GM21515 (cell line): ENCODE measurements at regions not wholly inside any gene's neighbourhood (a gene's known extent, or its start where the extent isn't known, plus 50 kb on each side); places are given as distances from the start of the nearest gene placed in this dataset.
"Not testable (repeated sequence)": the region's sequence is repeated elsewhere in the genome, so short reads cannot be mapped to it uniquely, and the experiment has no call there.

Experiments used
- ATAC-seq: cut with Tn5 transposase; IDR thresholded peaks from one replicate; pipeline ENCODE4 v1.9.1; 2021; ENCODE audit not compliant: unreplicated experiment

DNA sequence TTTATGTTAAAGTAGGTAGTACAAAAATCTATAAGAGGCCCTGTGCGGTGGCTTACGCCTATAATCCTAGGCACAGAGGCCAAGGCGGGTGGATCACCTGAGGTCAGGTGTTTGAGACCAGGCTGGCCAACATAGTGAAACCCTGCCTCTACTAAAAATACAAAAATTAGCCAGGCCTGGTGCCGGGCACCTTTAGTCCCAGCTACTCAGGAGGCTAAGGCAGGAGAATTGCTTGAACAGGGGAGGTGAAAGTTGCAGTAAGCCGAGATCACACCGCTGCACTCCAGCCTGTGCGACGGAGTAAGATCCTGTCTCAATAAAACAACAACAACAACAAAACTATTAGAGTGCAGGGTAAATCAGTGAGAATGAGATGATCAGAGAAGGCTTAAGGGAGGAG, 634.5 kb downstream of the NR2F1-AS1 start:
- ATAC-seq = no peak

DNA sequence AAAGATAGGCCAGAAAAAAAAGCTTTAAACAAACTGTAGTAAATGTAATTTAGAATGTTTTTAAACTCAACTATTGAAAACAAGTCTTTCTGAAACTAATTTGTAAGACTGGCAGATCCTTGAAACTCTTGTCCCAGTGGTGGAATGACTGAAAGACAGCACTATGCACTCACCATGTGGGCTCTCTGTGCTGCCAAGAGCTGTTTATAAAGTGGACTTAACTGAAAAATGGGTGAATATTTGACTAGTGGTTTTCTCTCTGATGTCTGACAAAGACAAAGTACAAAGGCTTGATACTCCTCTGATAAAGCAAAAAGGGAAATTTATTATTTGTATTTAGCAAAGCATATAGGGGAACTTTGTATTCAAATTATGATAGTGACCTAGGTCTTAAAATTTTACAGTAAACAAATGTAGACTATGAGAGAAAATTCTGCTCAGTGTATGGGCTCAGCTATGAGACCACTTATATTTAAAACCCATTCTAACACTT, 635.4 kb downstream of the NR2F1-AS1 start:
- no peak for ATAC-seq

- no peak for ATAC-seq
Observed at GRCh38 chr5:92944903-92945604, 636.0 kb downstream of the NR2F1-AS1 start.

DNA sequence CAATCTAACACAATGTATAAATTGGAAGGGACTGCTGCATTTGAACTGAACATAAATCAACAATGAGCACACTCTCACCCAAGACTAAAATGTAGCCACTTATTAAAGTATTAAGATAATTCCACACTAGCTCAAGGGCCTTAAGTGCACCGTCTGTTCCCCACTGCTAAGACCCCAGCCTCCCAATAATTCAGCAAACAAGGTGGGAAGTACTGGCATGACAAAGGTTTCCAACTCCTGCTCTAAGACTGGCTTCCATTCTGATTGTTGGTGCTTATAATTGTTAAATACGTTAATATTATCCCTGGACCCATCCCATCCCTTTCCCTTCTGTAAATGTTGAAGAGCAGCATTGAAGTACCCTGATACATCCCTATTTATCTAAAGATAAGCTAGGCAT, 636.7 kb downstream of the NR2F1-AS1 start:
- no peak for ATAC-seq

- no peak for ATAC-seq
Observed at GRCh38 chr5:92942762-92943161, 638.3 kb downstream of the NR2F1-AS1 start.

DNA sequence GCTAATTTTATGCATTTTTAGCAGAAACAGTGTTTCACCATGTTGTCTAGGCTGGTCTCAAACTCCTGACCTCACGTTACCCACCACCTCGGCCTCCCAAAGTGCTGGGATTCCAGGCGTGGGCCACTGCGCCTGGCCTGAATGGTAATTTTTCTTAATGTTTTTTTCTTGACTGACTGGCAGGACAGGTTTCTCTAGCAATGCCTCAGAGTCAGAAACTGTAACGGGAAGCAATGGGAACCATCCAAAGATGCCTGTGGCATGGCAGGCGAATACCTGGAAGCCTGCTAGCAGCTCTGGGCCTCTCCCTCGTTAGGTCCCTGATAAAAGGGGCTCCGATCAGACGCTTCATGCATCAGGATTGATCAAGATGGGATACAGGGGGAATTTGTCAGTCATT, 639.2 kb downstream of the NR2F1-AS1 start:
- ATAC-seq = no peak

GRCh38 chr5:92939428-92939827, 641.6 kb downstream of the NR2F1-AS1 start:
- ATAC-seq = no peak

GRCh38 chr5:92937396-92937795, 643.6 kb downstream of the NR2F1-AS1 start:
- not testable (repeated sequence) for ATAC-seq

DNA sequence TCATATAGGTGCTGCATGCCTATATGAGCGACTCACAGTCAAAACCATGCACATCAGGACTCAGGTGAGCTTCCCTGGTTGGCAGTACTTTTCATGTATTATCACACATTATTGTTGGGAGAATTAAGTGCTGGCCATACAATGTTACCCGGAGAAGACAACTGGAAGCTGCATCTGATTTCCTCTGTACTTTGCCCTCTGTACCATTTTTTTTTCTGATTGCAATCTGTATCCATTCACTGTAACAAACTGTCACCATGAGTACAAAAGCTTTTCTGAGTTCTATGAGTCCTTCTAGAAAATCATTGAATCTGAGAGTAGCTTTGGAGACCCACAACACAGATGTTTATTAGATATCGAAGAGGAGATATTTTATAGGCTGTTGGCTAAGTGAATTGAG, 651.0 kb downstream of the NR2F1-AS1 start:
- no peak for ATAC-seq

DNA sequence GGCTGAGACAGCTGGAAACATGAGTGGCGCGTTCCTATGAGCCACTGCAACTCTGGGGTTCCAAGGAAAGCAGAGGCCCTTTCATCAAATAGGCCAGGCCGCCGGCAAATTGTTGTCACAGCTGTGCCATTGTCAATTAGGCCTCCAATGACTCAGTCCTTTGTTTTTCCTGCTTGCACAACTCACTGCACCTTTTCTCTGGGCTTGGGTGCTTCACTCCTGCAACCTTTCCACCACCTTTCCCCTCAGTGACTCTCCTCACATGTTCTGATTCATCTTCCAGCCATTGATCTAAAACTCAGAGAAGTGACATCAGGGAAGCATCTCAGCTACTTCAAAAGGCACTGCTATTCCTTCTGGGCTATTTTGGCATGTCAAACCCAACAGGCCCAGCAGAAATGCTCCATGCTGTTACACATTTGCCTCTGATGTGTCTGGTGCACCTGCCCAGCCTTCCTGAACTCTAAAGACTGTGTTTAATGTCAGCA, 653.7 kb downstream of the NR2F1-AS1 start:
- no peak for ATAC-seq

GRCh38 chr5:92923885-92924284, 657.1 kb downstream of the NR2F1-AS1 start:
- ATAC-seq = no peak

DNA sequence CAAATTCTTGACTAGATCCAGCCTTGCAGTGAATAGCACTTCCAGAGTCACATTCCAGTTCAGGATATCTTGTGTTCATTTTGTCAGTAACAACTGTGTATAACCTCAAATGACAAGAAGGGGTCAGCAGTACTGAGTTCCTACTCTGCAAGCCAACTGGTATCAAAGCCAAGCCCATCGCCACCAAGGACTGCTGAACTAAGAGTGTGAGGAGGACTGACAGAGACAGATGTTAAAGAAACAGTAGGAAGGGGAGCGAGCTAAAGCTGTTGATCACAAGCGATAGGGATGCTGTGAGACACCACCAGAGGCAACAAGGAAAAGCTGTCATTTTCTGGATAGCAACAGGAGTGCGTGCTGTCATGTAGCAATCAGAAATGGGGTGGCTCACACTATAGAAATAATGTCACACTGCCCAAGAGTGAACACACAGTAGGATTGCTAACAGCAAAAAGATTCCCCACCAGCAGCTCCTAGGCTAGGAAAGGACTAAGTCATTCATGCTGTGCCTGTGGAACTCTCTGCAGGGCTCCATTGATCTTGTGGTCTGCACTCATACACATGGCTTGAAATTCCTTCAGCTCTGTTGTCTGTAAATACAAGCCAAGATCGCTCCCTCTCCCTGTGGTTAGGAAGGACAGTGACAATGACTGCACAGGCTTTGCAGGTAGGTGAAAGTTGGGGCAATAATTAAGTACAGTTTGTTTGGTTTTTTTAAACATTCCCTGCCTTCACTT, 658.6 kb downstream of the NR2F1-AS1 start:
- ATAC-seq = no peak

GRCh38 chr5:92917044-92917443, 664.0 kb downstream of the NR2F1-AS1 start:
- no peak for ATAC-seq

- no peak for ATAC-seq
Observed at GRCh38 chr5:92916036-92916435, 665.0 kb downstream of the NR2F1-AS1 start.

DNA sequence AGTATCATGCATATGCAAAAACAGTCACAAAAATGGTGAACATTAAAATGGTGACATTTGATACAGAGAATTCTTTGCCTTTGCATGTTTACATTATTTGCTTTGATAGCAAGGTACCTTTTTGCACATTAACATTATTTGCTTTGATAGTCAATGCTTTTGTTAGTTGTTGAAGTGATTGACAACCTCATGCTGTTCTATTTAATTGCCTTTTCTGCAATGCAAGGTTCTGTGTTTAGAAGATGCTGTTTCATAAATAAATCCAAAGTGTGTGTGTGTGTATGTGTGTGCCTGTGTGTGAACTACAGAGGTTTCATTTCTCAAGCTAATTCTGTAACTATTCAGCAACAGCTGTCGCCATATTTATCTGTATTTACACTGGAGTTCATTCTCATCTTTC, 668.7 kb downstream of the NR2F1-AS1 start:
- no peak for ATAC-seq

GRCh38 chr5:92911851-92912250, 669.2 kb downstream of the NR2F1-AS1 start:
- no peak for ATAC-seq

DNA sequence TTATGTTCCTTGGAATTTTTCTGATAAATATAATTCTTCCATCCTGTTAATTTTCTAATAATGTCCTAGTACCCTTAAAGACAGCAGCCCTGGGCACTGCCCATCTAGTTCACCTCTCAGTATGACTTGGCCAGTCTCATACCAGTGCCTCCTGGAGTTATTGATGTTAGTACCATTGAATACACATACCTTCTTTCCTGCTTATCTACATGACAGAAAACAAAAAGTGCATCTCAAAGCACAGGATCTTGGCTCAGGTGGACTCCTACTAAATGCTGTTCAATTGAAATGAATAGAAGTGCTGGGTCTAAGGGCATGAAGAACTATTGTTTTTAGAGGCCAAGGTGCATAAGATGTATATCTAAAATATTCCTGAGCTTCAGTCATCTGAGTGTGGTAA, 669.7 kb downstream of the NR2F1-AS1 start:
- ATAC-seq = no peak

DNA sequence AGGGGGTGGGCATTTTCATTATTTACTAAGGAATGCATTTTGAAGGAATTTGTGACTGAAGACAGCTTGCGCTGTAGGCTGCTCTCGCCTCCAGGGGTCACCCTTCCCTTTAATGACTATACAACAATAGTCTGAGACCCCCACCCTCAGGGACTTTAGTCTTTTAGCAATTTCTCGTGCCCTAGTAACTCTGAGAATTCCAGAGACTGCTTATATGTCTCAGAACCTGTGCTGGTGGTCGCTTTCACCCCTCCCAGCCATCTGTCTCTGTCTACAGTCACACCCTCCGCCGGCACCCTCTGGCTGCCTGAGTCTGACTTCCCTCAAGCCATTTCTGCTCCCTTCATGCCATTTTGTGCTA, 671.4 kb downstream of the NR2F1-AS1 start:
- no peak for ATAC-seq

GRCh38 chr5:92908952-92909601, 671.9 kb downstream of the NR2F1-AS1 start:
- ATAC-seq = no peak

DNA sequence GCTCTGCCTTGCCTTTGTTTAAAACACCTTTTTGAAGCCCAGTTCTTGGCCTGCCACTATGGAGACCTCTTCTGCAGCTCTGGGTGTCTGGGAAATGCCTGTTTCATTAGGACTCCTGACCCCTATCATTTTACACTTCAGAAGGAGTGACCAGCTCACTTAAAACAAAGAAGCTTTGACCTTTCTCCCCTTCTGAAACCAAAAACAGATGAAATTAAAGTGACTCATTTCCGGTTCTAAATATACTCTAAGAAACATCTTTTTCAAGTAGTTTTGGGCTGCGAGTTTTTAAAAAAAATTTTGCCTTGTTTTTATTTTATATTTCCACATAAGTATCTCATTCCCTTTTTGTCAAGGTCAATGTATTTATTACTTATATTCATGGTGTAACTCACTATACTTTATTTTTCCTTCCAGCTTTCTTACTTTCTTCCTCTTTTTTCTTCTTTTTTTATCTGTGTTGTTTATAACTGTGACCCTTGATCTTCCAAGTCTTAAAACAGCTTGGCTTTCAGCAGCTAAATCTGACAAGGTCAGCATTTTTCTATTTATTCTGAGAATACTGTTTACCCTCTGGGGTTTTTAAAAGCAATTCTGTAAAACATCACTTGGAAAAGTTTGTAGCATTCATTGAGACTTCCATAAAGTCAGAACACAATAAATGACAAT, 672.9 kb downstream of the NR2F1-AS1 start:
- ATAC-seq = peak; percentile 55

GRCh38 chr5:92906798-92907376, 674.1 kb downstream of the NR2F1-AS1 start:
- no peak for ATAC-seq
